Stimulated activated naive B cell treated with anti-CD40 and anti-IgM and Interleukin-4, amounts not matched to agents 10 μg/mL and 1 μg/mL and 100 μg/mL, for 72 hours (primary cell): ENCODE measurements at regions not wholly inside any gene's neighbourhood (a gene's known extent, or its start where the extent isn't known, plus 50 kb on each side); places are given as distances from the start of the nearest gene placed in this dataset.

Experiments used
- ATAC-seq, 2 donors: fragments of 150-1000 bp; cut with Tn5 transposase; replicated peaks; 2 replicates each; pipeline ENCODE4 v1.10.0; 2021; ENCODE audit warnings: moderate library complexity in 1 of 2
- DNase-seq: peaks from one replicate; pipeline ENCODE4 v3.0.0; 2021
- H3K27ac Mint-ChIP-seq: one replicate; pipeline ENCODE4 v1.8.0; 2022; ENCODE audit warnings: mild to moderate bottlenecking, mixed read lengths
- H3K27me3 Mint-ChIP-seq, 2 donors: one replicate each; pipeline ENCODE4 v1.8.0; 2022; ENCODE audit warnings: mixed read lengths in 2 of 2
- H3K36me3 Mint-ChIP-seq, 2 donors: one replicate each; pipeline ENCODE4 v1.8.0; 2022; ENCODE audit warnings: mixed read lengths in 2 of 2, mild to moderate bottlenecking in 1 of 2
- H3K4me1 Mint-ChIP-seq, 2 donors: one replicate each; pipeline ENCODE4 v1.8.0; 2022; ENCODE audit warnings: mixed read lengths in 2 of 2, mild to moderate bottlenecking in 1 of 2
- H3K4me3 Mint-ChIP-seq, 2 donors: one replicate each; pipeline ENCODE4 v1.8.0; 2022; ENCODE audit warnings: mild to moderate bottlenecking in 2 of 2, mixed read lengths in 2 of 2, moderate library complexity in 1 of 2
- H3K9me3 Mint-ChIP-seq, 2 donors: one replicate each; pipeline ENCODE4 v1.8.0; 2022; ENCODE audit warnings: mixed read lengths in 2 of 2, mild to moderate bottlenecking in 1 of 2

DNA sequence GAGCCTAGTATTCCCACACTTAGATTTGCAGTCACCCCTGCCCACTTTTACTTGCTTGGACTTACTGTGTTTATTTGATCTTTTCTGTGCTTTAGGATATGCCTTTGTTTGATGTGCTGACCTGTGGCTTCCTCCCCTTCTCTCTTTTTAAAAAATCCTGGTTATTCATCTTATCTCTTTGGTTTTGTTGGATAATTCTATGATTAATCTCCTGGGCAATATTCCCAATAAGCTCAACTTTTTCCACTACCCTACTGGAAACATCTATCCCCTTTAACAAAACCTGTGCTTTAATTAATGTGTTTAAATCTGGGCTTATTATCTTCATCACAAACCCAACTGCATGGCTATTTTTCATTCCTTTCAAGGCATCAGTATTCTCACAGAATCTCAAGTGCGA, 476.0 kb upstream of the TGFBR2 start:
- H3K9me3 Mint-ChIP-seq = peaks cover 0 to 5% of the 10 kb centered on the region in 2 donors
- no peak overlapping the region for H3K4me3 Mint-ChIP-seq
- H3K27ac Mint-ChIP-seq = no peak overlapping the region
- no peaks in the 10 kb centered on the region for H3K27me3 Mint-ChIP-seq
- DNase-seq (no peak), ATAC-seq (no peak)
- H3K36me3 Mint-ChIP-seq = no peaks in the 10 kb centered on the region
- no peaks in the 10 kb centered on the region for H3K4me1 Mint-ChIP-seq

DNA sequence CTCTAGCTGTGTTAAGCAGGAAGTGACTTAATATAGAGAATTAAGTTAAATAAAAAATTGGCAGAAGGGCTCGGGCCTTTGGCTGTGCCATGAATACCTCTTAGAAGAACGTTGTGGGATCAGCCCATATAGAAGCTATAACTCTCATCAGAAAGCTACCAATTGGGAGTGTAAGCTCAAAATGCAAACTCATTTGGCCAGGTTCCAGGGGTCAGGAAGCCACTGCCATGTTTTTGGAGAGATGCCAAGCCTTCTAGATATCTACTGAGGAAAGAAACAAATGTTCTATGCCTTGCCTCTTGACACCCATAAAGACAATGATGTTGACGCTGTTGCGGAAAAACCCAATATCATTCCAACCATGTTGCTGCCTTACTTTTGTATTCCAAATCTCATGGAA, 475.2 kb upstream of the TGFBR2 start:
- ATAC-seq = no peak
- H3K27me3 Mint-ChIP-seq = no peaks in the 10 kb centered on the region
- H3K27ac Mint-ChIP-seq = no peak overlapping the region
- H3K4me1 Mint-ChIP-seq = no peaks in the 10 kb centered on the region
- peaks cover 4 to 8% of the 10 kb centered on the region in 2 donors for H3K9me3 Mint-ChIP-seq
- no peak overlapping the region for H3K4me3 Mint-ChIP-seq
- no peaks in the 10 kb centered on the region for H3K36me3 Mint-ChIP-seq
- no peak for DNase-seq

DNA sequence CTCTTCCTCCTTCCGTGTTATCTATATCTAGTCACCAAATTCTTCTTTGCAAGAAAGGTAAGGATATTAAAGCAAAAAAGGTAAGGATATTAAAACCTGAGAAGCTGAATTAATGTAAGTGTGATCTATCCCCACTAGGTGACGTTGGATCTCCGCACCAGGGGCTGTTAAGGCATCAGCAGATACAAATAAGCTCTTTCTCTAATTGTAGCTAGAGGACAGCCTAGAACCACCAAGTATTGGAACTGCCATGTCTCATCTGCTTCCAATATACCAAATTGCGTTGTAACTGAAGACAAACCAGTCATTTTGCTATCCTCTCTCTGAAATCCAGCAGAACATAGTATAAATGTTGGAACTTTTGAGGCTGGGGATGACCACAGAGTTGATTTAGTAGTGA, 471.2 kb upstream of the TGFBR2 start:
- Mint-ChIP-seq H3K4me3 (no peak overlapping the region), H3K36me3 (peaks cover 0 to 2% of the 10 kb centered on the region in 2 donors), H3K4me1 (no peaks in the 10 kb centered on the region), H3K9me3 (peaks cover 4 to 9% of the 10 kb centered on the region in 2 donors), H3K27ac (no peak overlapping the region), H3K27me3 (no peaks in the 10 kb centered on the region)
- ATAC-seq (no peak), DNase-seq (no peak)

DNA sequence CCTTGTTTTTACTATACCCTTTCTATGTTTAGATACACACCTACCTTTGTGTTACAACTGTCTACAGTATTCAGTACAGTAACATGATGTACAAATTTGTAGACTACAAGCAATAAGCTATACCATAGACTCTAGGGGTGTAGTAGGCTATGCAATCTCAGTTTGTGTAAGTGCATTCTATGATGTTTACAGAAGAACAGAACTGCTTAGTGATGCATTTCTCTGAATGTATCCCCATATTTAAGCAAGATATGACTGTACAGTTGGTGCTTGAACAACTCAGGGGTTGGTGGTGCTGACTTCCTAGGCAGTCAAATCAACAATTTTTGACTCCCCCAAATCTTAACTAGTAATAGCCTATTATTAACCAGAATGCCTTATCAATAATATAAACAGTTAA, 467.1 kb upstream of the TGFBR2 start:
- Mint-ChIP-seq H3K4me1 (no peaks in the 10 kb centered on the region), H3K9me3 (peaks cover 4 to 9% of the 10 kb centered on the region in 2 donors), H3K27me3 (no peaks in the 10 kb centered on the region), H3K36me3 (peaks cover 0 to 2% of the 10 kb centered on the region in 2 donors), H3K4me3 (no peak overlapping the region), H3K27ac (no peak overlapping the region)
- no peak for DNase-seq
- ATAC-seq = no peak

DNA sequence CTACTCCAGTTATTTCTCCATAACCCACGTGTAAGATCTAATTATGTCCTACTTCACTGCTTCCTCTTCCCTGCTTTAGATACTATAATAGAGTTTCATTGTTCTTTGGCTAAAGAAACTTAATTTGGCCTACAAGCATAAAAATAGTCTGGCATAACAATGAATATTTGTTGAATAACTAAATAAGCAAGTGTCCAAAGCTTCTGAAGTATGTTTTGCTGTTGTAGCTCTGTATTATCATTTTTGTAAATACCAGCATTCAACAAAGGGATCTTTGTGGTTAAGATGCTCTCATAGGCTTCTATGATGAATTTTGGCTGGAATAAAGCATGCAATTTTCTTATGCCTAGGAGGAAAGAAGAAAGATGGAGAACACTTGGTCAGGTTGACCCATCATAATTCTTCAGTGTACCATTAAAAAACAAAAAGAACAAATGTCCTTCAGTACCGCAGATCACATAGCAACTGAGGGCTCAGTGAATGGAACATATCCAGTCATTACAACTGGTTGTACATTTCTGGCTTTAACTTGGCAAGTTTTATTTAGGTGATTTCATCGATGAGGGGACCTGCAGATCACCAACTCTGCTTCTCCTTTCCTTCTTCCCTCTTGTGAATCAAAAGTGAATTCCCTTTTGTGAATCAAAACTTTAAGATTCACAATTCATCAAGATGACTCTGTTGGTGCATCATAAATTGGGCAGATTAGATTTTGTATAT, 465.9 kb upstream of the TGFBR2 start:
- no peak overlapping the region for H3K4me3 Mint-ChIP-seq
- DNase-seq (no peak), ATAC-seq (no peak)
- no peaks in the 10 kb centered on the region for H3K4me1 Mint-ChIP-seq
- H3K36me3 Mint-ChIP-seq = peaks cover 0 to 2% of the 10 kb centered on the region in 2 donors
- no peaks in the 10 kb centered on the region for H3K27me3 Mint-ChIP-seq
- no peak overlapping the region for H3K27ac Mint-ChIP-seq
- H3K9me3 Mint-ChIP-seq = peaks cover 4 to 9% of the 10 kb centered on the region in 2 donors

DNA sequence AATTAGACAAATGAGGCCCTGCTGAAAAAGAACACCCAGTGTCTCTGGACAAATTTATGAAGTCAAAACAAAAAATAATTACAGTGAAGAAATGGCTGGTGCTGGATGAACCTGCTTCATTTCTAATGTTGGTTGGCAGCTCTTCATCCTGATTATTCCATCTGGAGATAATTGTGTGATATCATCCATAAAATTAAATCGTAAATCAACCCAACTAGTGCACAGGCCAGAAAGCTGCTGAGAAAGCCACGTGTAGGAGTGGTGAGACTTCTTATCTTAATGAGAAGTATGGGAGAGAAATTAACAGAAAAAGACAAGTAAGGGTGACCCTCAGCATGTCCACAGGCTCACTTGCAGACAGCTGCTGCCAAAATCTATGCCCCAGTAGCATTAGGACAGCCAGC, 465.2 kb upstream of the TGFBR2 start:
- Mint-ChIP-seq H3K9me3 (peaks cover 2 to 6% of the 10 kb centered on the region in 2 donors), H3K4me1 (no peaks in the 10 kb centered on the region), H3K4me3 (no peak overlapping the region), H3K27ac (no peak overlapping the region), H3K36me3 (peaks cover 0 to 2% of the 10 kb centered on the region in 2 donors), H3K27me3 (no peaks in the 10 kb centered on the region)
- DNase-seq (no peak), ATAC-seq (no peak)

DNA sequence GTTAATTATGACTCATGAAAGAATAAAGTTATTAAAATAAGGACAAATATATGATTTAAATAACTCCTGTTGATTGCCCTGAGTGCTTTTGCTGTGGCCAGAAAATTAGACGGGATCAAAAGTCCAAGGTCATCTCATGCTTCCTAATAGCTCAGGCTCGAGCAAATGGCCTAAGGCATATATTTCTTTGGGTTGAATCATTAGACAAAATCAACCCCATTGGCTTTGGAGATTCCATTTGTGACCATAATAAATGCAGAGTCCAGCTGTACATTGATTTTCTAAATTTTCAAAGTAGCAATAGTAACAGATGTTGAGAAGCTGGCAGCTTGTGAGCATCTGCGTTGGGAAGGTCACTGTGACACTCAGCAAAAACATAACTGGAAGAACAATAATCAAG, 464.5 kb upstream of the TGFBR2 start:
- no peaks in the 10 kb centered on the region for H3K4me1 Mint-ChIP-seq
- no peak overlapping the region for H3K27ac Mint-ChIP-seq
- ATAC-seq (no peak), DNase-seq (no peak)
- no peaks in the 10 kb centered on the region for H3K9me3 Mint-ChIP-seq
- no peak overlapping the region for H3K4me3 Mint-ChIP-seq
- H3K27me3 Mint-ChIP-seq = no peaks in the 10 kb centered on the region
- no peaks in the 10 kb centered on the region for H3K36me3 Mint-ChIP-seq

DNA sequence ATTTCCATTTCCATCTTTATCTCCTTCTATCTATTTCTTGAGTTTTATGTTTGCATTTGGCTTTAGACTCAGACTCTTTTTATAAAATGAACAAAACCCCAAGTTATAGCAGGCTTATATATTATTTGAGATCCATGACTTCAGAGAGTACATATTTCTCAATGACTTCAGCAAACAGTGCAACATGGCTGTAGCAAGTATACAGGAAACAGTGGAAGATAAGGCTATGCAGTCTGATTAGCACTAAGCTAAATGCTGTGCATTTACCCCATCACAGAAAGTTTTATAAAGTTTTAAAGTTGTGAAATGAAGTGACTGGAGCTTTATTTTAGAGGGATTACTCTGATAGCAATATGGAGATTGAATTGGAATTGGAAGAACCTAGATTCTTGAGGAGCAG, 463.5 kb upstream of the TGFBR2 start:
- Mint-ChIP-seq H3K27me3 (no peaks in the 10 kb centered on the region), H3K27ac (no peak overlapping the region), H3K9me3 (no peaks in the 10 kb centered on the region), H3K4me1 (no peaks in the 10 kb centered on the region), H3K4me3 (no peak overlapping the region), H3K36me3 (no peaks in the 10 kb centered on the region)
- DNase-seq (no peak), ATAC-seq (no peak)

DNA sequence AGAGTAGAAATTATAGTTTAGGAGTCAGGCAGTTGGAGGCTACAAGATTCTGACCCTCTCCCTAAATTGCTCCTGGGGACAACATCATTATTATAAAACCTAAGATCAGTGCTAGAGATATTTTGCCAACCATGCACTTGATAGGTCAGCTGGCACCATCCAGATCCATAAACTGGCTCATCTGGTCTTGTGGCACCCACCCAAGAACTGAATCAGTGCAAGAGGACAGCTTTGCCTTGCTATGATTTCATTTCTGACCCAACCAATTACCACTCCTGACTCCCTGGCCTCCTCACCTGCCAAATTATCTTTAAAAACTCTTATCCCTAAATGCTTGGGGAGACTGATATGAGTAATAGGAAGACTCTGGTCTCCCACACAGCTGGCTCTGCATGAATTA, 461.1 kb upstream of the TGFBR2 start:
- Mint-ChIP-seq H3K36me3 (no peaks in the 10 kb centered on the region), H3K27me3 (peaks cover 0 to 5% of the 10 kb centered on the region in 2 donors)

DNA sequence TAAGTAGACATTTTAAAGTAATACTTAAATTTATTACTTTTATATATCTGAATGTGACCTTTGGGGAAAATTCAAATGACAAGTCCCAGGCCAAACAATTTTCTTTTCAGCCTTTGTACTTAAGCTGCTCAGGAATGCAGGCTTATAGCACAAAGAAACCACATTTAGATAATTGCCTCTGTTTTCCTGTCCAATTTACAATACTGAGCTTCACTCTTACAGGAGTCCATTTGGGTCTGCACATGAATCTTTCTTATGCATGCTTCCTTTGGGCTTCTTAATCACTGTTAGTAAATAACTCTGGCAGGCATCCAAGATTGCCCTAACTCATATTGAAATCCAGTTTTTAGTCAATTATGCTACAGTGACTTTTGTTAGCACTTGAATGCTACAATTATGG, 459.4 kb upstream of the TGFBR2 start:
- H3K9me3 Mint-ChIP-seq = no peaks in the 10 kb centered on the region
- DNase-seq (no peak), ATAC-seq (no peak)
- H3K27me3 Mint-ChIP-seq = peaks cover 0 to 5% of the 10 kb centered on the region in 2 donors
- no peaks in the 10 kb centered on the region for H3K36me3 Mint-ChIP-seq
- H3K27ac Mint-ChIP-seq = no peak overlapping the region
- H3K4me3 Mint-ChIP-seq = no peak overlapping the region
- no peaks in the 10 kb centered on the region for H3K4me1 Mint-ChIP-seq

More for the DNA sequence above, 461.1 kb upstream of the TGFBR2 start:
- no peaks in the 10 kb centered on the region for H3K4me1 Mint-ChIP-seq
- no peak overlapping the region for H3K27ac Mint-ChIP-seq
- no peak for ATAC-seq
- DNase-seq = no peak
- H3K9me3 Mint-ChIP-seq = no peaks in the 10 kb centered on the region
- no peak overlapping the region for H3K4me3 Mint-ChIP-seq

DNA sequence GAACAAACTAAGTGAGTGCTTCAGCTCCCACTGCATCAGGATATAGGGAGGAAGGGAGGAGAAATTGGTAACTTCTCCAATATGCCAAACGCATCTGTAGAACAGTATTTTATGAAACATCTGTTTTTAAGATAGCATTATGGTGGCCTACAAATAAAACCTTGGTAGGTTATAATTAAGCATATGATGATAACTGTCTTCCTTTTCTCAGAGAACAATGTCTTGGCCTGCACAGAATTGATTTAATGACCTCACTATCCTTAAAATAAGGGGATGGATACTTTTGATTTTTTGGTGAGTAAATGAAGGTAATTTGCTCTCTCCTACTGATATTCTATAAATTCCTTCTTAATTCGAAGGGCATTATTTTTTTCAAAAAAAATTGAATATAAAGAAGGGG, 451.5 kb upstream of the TGFBR2 start:
- Mint-ChIP-seq H3K27me3 (peaks cover 5 to 11% of the 10 kb centered on the region in 2 donors), H3K9me3 (no peaks in the 10 kb centered on the region), H3K4me3 (no peak overlapping the region), H3K27ac (no peak overlapping the region), H3K4me1 (no peaks in the 10 kb centered on the region), H3K36me3 (no peaks in the 10 kb centered on the region)
- DNase-seq = no peak
- ATAC-seq = no peak

DNA sequence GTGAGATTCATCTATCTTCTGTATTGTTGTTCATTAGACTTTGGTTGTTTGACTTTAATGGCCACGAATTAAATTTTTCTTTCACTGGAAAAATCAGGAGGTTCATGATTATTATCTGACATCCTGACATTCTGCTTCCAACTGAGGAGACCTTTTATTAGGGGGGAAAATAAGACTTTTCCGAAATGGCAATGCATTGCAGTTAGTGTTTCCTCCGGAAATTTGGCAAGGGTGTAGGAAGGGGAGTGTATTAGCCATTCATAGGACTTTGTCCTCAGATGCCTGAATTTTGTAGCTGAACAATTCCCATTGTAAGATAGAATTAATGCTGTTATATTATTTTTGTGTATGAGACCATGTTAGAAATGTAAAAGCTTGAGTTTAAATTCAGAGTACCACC, 450.6 kb upstream of the TGFBR2 start:
- Mint-ChIP-seq H3K27me3 (peaks cover 5 to 6% of the 10 kb centered on the region in 2 donors), H3K27ac (no peak overlapping the region), H3K4me3 (no peak overlapping the region), H3K4me1 (no peaks in the 10 kb centered on the region), H3K9me3 (no peaks in the 10 kb centered on the region), H3K36me3 (no peaks in the 10 kb centered on the region)
- DNase-seq (no peak), ATAC-seq (no peak)

DNA sequence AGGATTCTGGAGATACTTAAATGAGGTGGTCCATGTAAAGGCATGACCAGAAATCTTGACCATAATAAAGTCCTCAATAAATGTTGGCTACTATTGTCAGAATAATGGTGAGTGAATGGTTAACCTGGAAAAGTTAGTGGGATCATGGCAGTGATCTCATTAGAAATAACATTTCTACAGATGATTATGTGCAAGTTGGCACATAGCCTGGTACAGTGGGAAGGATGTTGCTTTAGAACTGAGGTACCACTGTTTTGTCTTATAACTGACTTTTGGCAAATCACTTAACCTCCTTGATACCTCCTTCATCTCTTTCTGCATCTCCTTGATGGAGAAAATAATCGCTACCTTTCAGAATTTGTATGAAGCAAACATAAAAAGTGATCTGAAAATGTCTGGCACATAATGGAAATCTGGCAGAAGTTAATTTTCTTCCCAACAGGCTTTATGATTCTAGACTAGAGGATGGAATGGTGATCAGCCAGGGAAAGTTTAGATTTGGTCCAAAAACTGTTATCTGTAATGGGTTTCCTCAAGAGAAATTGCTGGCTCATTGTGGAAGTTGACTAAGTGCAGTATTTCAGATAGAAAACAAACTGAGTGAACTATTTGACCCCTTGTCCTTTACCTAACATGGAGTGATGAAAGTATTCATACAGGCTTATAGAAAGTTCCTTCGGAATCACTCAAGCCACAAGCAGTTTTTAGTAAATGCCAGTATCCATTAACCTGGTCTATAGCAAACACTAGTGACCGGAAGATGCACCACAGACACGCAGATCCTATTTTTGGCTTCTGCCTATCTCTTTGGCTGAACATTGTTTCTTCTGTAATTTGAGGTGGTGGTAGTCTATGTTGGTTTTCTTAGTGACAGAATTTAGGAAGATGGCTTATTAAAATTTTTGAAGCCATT, 449.6 kb upstream of the TGFBR2 start:
- Mint-ChIP-seq H3K27me3 (peaks cover 5 to 6% of the 10 kb centered on the region in 2 donors), H3K36me3 (no peaks in the 10 kb centered on the region), H3K9me3 (no peaks in the 10 kb centered on the region), H3K4me3 (no peak overlapping the region), H3K4me1 (peaks cover 0 to 2% of the 10 kb centered on the region in 2 donors), H3K27ac (no peak overlapping the region)
- DNase-seq (no peak), ATAC-seq (no peak)

DNA sequence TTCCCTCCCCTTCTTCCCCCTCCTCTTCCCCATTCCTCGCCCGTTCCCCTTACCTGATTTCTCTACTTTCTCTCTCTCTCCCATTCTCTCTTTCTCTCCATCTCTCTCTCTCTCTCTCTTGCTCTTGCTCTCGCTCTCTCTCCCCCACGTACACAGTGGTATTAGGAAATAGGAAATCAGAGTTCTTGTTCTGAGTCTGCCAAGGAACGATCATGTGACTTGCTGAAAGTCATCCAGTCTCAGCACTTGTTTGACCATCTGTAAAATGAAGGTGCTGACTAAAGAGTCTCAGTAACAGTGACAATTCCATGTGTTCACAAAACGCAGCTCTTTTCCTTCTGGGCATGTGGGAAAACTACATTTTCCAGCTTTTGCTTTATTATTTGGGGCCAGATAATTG, 445.0 kb upstream of the TGFBR2 start:
- DNase-seq (no peak), ATAC-seq (no peak)
- Mint-ChIP-seq H3K27ac (no peak overlapping the region), H3K9me3 (peaks cover 0 to 3% of the 10 kb centered on the region in 2 donors), H3K4me3 (no peak overlapping the region), H3K36me3 (no peaks in the 10 kb centered on the region), H3K4me1 (peaks cover 0 to 2% of the 10 kb centered on the region in 2 donors), H3K27me3 (peaks cover 0 to 6% of the 10 kb centered on the region in 2 donors)

DNA sequence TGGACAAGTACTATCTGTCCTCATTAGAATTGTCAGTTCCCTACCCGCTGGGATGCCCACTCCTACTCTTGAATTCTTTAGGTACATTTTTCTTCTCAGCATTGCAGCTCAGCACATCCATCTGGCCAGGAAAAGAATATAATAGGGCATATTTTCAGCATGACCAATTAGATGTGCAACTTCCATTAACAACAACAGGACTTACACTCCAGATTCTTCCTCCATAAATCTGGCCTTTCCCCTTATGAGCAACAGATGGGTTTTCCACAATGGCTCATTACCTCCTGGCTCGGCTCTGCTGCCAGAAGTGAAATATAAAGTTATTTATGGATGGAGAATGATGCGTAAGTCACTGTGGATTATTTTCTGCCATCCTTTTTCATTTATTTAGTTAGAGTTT, 443.8 kb upstream of the TGFBR2 start:
- ATAC-seq (no peak), DNase-seq (no peak)
- H3K4me3 Mint-ChIP-seq = no peak overlapping the region
- H3K4me1 Mint-ChIP-seq = peaks cover 0 to 2% of the 10 kb centered on the region in 2 donors
- no peaks in the 10 kb centered on the region for H3K36me3 Mint-ChIP-seq
- H3K9me3 Mint-ChIP-seq = peaks cover 0 to 3% of the 10 kb centered on the region in 2 donors
- no peak overlapping the region for H3K27ac Mint-ChIP-seq
- peaks cover 0 to 6% of the 10 kb centered on the region in 2 donors for H3K27me3 Mint-ChIP-seq
